ENCODE measurements at regions not wholly inside any gene's neighbourhood (a gene's known extent, or its start where the extent isn't known, plus 50 kb on each side); places are given as distances from the start of the nearest gene placed in this dataset.

- DNase-seq (peak in 1 of 2 donors; percentile 39), ATAC-seq (peak; percentile 82)
- intact Hi-C loops (cut with DNase I, micrococcal nuclease), result no loop called here
Measured at GRCh38 chr3:168862466-168862865, 766.7 kb upstream of the GOLIM4 start.

DNA sequence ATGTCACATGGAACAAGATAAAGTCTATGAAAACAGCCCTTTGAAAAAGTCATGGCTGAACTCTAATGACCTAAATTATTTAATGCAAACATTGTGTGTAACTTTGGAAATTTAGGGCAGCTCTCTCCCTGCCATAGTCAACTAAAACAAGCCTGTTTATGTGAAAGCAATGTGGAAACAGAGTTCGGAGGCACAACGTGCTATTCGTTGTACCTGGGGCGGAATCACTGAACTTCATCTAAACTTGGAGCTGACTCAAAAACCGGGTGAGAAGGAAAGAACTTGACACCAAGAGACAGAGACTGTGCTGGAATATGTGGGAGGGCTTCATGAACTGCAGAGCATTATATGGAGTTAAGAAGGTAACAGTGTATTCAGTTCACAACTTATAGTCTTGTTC lies 764.9 kb upstream of the GOLIM4 start:
- DNase-seq (no peak), ATAC-seq (no peak)
- intact Hi-C loops (cut with DNase I, micrococcal nuclease), result no loop called here

- ATAC-seq (no peak), DNase-seq (no peak)
- intact Hi-C loops (cut with DNase I, micrococcal nuclease), result no loop called here
Measured at GRCh38 chr3:168860028-168860427, 764.3 kb upstream of the GOLIM4 start.

GRCh38 chr3:168859574-168859973 lies 763.9 kb upstream of the GOLIM4 start:
- DNase-seq (no peak), ATAC-seq (no peak)
- intact Hi-C loops (cut with DNase I, micrococcal nuclease), result no loop called here

GRCh38 chr3:168859143-168859542 lies 763.4 kb upstream of the GOLIM4 start:
- DNase-seq (no peak), ATAC-seq (no peak)
- intact Hi-C loops (cut with DNase I, micrococcal nuclease), result no loop called here

DNA sequence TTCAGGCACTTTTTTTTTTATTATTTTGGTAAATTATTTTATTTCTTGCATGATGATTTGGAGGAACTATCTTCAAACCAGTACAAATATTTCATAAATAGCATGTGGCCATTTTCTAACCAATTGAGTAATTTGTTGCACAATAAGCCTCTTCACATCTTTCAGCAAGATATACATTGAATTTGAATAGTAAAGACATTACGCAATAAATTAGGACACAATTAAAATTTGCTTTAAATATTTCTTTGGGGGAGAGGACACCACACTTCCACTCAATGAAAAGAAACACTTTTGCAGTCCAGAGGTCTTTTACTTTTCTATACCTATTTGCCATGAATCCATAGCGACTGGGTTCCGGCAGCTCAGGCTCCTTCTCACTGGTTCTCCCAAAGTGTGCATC lies 762.6 kb upstream of the GOLIM4 start:
- intact Hi-C loops (cut with DNase I, micrococcal nuclease), result no loop called here
- ATAC-seq, result no peak

DNA sequence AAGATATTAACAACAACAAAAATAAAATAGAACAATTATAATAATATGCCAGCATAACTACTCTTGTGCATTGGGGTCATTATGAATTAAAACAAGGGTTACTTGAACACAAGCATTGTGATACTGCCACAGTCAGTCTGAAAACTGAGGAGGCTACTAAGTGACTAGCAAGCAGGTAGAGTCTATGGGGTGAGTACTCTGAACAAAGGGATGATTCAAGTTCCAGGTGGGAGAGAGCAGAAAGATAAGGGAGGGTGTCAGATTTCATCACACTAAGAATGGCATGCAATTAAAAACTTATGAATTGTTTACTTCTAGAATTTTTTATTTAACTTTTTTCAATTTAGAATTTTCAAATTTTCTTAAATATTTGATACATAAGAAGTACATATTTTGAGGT lies 754.4 kb upstream of the GOLIM4 start:
- ATAC-seq (no peak), DNase-seq (no peak)
- intact Hi-C loops (cut with DNase I, micrococcal nuclease), result no loop called here

More for the DNA sequence above, 762.6 kb upstream of the GOLIM4 start:
- DNase-seq, result no peak

- intact Hi-C loops (cut with DNase I, micrococcal nuclease), result loop anchor here in 1 of 2 donors (10.0 kb wide), 2 partner anchors 333 to 633 kb away; no protein-coding TSS in a partner anchor
- peak; percentile 59 for ATAC-seq
- no peak for DNase-seq
Measured at GRCh38 chr3:168847291-168847883, 751.7 kb upstream of the GOLIM4 start.

DNA sequence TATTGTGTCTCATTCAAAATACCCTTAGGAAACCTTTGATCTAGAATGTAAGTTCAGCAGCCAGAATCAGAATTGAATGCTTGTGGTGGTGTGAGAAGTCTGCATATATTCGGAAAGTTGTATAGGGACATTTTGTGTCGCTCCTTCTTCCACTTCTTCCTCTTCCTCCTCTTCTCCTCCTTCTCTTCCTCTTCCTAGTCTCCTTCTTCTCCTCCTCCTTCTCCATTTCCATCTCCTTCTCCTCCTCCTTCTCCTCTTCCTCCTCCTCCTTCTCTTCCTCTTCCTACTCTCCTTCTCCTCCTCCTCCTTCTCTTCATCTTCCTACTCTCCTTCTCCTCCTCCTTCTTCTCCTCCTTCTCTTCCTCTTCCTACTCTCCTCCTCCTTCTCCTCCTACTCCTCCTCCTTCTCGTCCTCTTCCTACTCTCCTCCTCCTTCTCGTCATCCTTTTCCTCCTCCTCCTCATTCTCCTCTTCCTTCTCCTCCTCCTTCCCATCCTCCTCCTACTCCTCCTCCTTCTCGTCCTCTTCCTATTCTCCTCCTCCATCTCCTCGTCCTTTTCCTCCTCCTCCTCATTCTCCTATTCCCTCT lies 749.3 kb upstream of the GOLIM4 start:
- DNase-seq, result no peak
- no peak for ATAC-seq
- intact Hi-C loops (cut with DNase I, micrococcal nuclease), result loop anchor here in 1 of 2 donors (10.0 kb wide), 2 partner anchors 330 to 630 kb away; no protein-coding TSS in a partner anchor

GRCh38 chr3:168844472-168844871 lies 748.7 kb upstream of the GOLIM4 start:
- intact Hi-C loops (cut with DNase I, micrococcal nuclease), result loop anchor here in 1 of 2 donors (10.0 kb wide), 2 partner anchors 330 to 630 kb away; no protein-coding TSS in a partner anchor
- ATAC-seq, result no peak
- DNase-seq, result no peak

- DNase-seq (no peak), ATAC-seq (no peak)
- intact Hi-C loops (cut with DNase I, micrococcal nuclease), result loop anchor here in 1 of 2 donors (10.0 kb wide), 2 partner anchors 329 to 629 kb away; no protein-coding TSS in a partner anchor
Measured at GRCh38 chr3:168843481-168843880, 747.8 kb upstream of the GOLIM4 start.

DNA sequence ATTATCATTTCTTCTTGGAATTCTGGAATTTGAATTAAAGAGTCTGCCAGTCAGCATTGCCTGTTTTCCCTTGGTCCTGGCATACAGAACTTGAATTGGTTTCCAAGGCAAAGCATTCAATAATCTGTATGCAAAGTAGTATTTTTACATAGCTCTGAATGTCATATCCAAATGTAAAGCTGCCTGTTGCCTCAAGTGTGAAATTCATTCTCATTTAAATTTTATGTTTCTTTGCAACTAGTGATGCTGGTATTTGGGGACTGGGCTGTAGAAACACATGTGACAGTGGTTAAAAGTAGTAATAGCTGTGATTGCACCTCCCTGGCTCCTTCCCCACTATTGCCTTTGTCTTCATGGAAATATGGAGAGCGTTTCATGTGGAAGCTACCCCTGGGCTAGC lies 743.9 kb upstream of the GOLIM4 start:
- intact Hi-C loops (cut with DNase I, micrococcal nuclease), result loop anchor here in 1 of 2 donors (10.0 kb wide), 2 partner anchors 325 to 625 kb away; no protein-coding TSS in a partner anchor
- ATAC-seq, result no peak
- no peak for DNase-seq

GRCh38 chr3:168834558-168834957 lies 738.8 kb upstream of the GOLIM4 start:
- no peak for ATAC-seq
- intact Hi-C loops (cut with DNase I, micrococcal nuclease), result no loop called here

DNA sequence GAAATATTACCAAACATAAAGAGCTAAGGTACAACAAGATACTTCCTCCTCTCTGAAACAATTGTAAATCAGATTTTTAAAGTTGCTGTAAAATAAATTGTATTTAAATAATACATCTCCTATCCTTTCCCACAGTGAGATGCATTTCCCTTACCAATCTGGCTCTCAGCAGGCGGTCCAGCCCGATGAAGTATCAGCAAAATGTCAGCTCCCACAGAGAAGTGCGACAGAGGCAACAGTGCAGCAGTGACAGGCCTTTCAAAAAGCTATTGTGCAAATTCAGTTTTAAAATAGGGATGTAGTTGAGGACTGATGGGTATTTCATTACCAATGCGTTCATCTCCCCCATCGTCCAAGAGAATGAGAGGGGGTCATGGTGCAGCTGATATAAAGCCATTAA lies 733.2 kb upstream of the GOLIM4 start:
- intact Hi-C loops (cut with DNase I, micrococcal nuclease), result no loop called here
- peak; percentile 29 for ATAC-seq
- no peak for DNase-seq

More at GRCh38 chr3:168834558-168834957, 738.8 kb upstream of the GOLIM4 start:
- no peak for DNase-seq

DNA sequence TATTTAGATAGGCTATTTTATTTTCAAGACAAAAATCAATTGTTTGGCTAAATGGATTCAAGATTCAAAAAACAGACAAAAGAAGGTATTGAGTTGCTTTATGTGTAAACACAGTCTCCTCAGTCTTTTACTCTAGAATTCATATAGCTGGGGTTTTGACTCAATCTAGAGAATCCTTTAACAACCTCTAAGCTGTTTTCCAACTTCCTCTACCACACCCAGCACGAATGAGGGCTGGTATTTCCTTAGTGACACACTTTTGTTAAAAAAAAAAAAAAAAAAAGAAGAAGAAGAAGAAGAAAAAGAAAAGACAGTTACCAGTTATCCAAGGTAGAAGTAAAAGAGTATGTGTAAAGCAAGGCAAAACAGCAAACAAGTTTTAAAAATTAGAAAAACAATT lies 732.8 kb upstream of the GOLIM4 start:
- DNase-seq (peak; percentile 16 to 23), ATAC-seq (peak; percentile 88)
- intact Hi-C loops (cut with DNase I, micrococcal nuclease), result no loop called here

DNA sequence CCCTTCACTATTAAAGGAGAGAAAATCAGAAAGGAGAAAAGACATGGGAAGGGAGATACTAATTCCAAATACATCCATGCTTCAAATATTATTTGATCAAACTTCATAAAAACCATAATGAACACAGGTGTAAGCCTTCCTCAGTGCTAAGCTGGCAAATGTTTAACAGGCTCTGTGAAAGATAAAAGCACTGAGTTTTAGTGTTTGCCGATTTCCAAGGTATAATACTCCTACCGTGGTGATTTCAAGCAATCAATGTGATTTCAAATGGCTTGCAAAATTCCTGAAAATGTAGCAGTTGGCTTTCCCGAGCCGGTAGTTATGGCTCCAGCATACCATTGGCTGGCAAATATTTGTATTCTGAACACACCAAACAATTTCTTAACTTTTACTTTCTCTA lies 732.3 kb upstream of the GOLIM4 start:
- intact Hi-C loops (cut with DNase I, micrococcal nuclease), result no loop called here

GRCh38 chr3:168824107-168824506 lies 728.4 kb upstream of the GOLIM4 start:
- ATAC-seq (peak; percentile 27), DNase-seq (no peak)

More for the DNA sequence above, 732.3 kb upstream of the GOLIM4 start:
- DNase-seq, result no peak
- ATAC-seq, result peak; percentile 75

DNA sequence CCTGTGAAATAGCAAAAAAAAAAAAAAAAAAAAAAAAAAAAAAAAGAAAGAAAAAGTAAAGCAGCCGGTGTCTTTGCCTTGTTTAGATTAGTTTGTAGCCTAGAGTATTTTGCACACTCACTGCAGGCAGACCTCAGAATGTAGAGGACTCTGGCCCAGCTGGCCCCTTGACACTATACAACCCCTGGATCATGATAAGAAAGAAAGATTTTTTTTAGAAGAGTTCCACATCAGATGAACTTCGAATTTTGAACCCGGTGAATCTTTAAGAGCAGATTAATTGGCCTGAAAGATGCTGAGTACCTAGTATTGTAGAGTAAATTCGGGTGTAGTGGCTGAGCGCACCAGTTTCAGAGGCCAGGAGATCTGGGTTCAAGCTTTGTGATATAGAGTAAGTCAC lies 727.7 kb upstream of the GOLIM4 start:
- DNase-seq, result no peak
- ATAC-seq, result no peak
- intact Hi-C loops (cut with DNase I, micrococcal nuclease), result no loop called here

More at GRCh38 chr3:168824107-168824506, 728.4 kb upstream of the GOLIM4 start:
- intact Hi-C loops (cut with DNase I, micrococcal nuclease), result no loop called here

- DNase-seq, result no peak
- ATAC-seq, result no peak
- intact Hi-C loops (cut with DNase I, micrococcal nuclease), result no loop called here
Measured at GRCh38 chr3:168820810-168821415, 725.2 kb upstream of the GOLIM4 start.

DNA sequence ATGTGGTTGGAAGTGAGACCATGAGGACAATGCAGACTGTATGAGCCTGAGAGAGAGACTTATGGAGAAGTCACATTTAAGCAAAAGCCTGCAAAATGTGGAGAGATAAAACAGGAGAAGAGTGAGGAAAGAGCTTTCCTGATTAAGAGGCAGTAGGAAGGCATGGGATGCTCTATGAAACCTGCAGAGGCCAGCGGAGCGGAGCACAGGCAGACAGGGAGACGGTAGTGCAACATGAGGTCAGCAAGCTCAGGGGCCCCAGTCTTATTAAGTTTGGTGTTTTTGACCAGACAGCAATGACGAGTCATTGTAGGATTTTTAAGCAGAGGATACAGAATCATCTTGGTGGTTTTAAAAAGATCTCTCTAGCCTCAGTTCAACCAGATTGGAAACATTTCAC lies 721.5 kb upstream of the GOLIM4 start:
- ATAC-seq (no peak), DNase-seq (no peak)
- intact Hi-C loops (cut with DNase I, micrococcal nuclease), result no loop called here
